ENCODE measurements at regions not wholly inside any gene's neighbourhood (a gene's known extent, or its start where the extent isn't known, plus 50 kb on each side); places are given as distances from the start of the nearest gene placed in this dataset.

GRCh38 chr14:23723911-23724310, 87.7 kb downstream of the DHRS2 start:
- no peaks in the 10 kb centered on the region for H3K9me3 ChIP-seq (ENCODE audit: control insufficient read depth, low read depth, low read length)
- H3K9ac ChIP-seq (ENCODE audit: control insufficient read depth, extremely low read depth, insufficient read depth, low read length), result no peak overlapping the region
- dilution Hi-C loops (cut with MboI; ENCODE audit: extremely low pct_ligation_motif_present, low sequenced_read_pairs), result no loop called here
- no peak overlapping the region for H3K4me3 ChIP-seq (ENCODE audit: control insufficient read depth in 2 of 3, extremely low read depth in 1 of 3, insufficient read depth in 2 of 3, low read depth in 1 of 3, low read length in 3 of 3)
- no peaks in the 10 kb centered on the region for H3K79me2 ChIP-seq (ENCODE audit: control insufficient read depth, insufficient read depth, low read length)
- no peak overlapping the region for H2AFZ ChIP-seq (ENCODE audit: control insufficient read depth, low read length)
- H3K27me3 ChIP-seq (ENCODE audit: control insufficient read depth, extremely low read depth, insufficient read depth, low read length), result no peaks in the 10 kb centered on the region
- DNase-seq (ENCODE audit: low read depth, low spot score), result peak; percentile 9
- no peak for TF ChIP-seq EZH2 (IDR thresholded peaks at IDR 0.05; ENCODE audit: low read length)
- TF ChIP-seq, protein P1, sequence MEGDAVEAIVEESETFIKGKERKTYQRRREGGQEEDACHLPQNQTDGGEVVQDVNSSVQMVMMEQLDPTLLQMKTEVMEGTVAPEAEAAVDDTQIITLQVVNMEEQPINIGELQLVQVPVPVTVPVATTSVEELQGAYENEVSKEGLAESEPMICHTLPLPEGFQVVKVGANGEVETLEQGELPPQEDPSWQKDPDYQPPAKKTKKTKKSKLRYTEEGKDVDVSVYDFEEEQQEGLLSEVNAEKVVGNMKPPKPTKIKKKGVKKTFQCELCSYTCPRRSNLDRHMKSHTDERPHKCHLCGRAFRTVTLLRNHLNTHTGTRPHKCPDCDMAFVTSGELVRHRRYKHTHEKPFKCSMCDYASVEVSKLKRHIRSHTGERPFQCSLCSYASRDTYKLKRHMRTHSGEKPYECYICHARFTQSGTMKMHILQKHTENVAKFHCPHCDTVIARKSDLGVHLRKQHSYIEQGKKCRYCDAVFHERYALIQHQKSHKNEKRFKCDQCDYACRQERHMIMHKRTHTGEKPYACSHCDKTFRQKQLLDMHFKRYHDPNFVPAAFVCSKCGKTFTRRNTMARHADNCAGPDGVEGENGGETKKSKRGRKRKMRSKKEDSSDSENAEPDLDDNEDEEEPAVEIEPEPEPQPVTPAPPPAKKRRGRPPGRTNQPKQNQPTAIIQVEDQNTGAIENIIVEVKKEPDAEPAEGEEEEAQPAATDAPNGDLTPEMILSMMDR (optimal IDR thresholded peaks at IDR 0.05 in 1 of 3, IDR thresholded peaks at IDR 0.05 in 1 of 3, conservative IDR thresholded peaks at IDR 0.05 in 1 of 3; ENCODE audit: extremely low read depth in 1 of 3, insufficient read depth in 2 of 3, low read length in 3 of 3), result no peak
- H4K20me1 ChIP-seq (ENCODE audit: control insufficient read depth, extremely low read depth, insufficient read depth, low read length), result no peaks in the 10 kb centered on the region
- no peak overlapping the region for H3K27ac ChIP-seq (ENCODE audit: control insufficient read depth, insufficient read depth, low read length)
- H3K9me1 ChIP-seq (ENCODE audit: control insufficient read depth, extremely low read depth, insufficient read depth, low read length), result no peaks in the 10 kb centered on the region
- peaks cover 5% of the 10 kb centered on the region for H3K4me1 ChIP-seq (ENCODE audit: control insufficient read depth, extremely low read depth, insufficient read depth, low read length)
- no peak for FAIRE-seq
- H3K4me2 ChIP-seq (ENCODE audit: control insufficient read depth, extremely low read depth, insufficient read depth, low read depth, low read length), result no peak overlapping the region
- H3K36me3 ChIP-seq (ENCODE audit: control insufficient read depth in 2 of 2, extremely low read depth in 1 of 2, insufficient read depth in 2 of 2, low read length in 2 of 2), result no peaks in the 10 kb centered on the region

- H3K4me3 ChIP-seq (ENCODE audit: control insufficient read depth in 2 of 3, extremely low read depth in 1 of 3, insufficient read depth in 2 of 3, low read depth in 1 of 3, low read length in 3 of 3), result no peak overlapping the region
- H3K9ac ChIP-seq (ENCODE audit: control insufficient read depth, extremely low read depth, insufficient read depth, low read length), result no peak overlapping the region
- no peak for FAIRE-seq
- dilution Hi-C loops (cut with MboI; ENCODE audit: extremely low pct_ligation_motif_present, low sequenced_read_pairs), result no loop called here
- H3K36me3 ChIP-seq (ENCODE audit: control insufficient read depth in 2 of 2, extremely low read depth in 1 of 2, insufficient read depth in 2 of 2, low read length in 2 of 2), result no peaks in the 10 kb centered on the region
- DNase-seq (ENCODE audit: low read depth, low spot score), result no peak
- peaks cover 5% of the 10 kb centered on the region for H3K4me1 ChIP-seq (ENCODE audit: control insufficient read depth, extremely low read depth, insufficient read depth, low read length)
- no peaks in the 10 kb centered on the region for H3K27me3 ChIP-seq (ENCODE audit: control insufficient read depth, extremely low read depth, insufficient read depth, low read length)
- H3K9me3 ChIP-seq (ENCODE audit: control insufficient read depth, low read depth, low read length), result no peaks in the 10 kb centered on the region
- H3K9me1 ChIP-seq (ENCODE audit: control insufficient read depth, extremely low read depth, insufficient read depth, low read length), result no peaks in the 10 kb centered on the region
- H3K79me2 ChIP-seq (ENCODE audit: control insufficient read depth, insufficient read depth, low read length), result no peaks in the 10 kb centered on the region
- H3K27ac ChIP-seq (ENCODE audit: control insufficient read depth, insufficient read depth, low read length), result no peak overlapping the region
- TF ChIP-seq, protein P1 (optimal IDR thresholded peaks at IDR 0.05 in 1 of 3, IDR thresholded peaks at IDR 0.05 in 1 of 3, conservative IDR thresholded peaks at IDR 0.05 in 1 of 3; ENCODE audit: extremely low read depth in 1 of 3, insufficient read depth in 2 of 3, low read length in 3 of 3), result no peak
- TF ChIP-seq EZH2 (IDR thresholded peaks at IDR 0.05; ENCODE audit: low read length), result no peak
- H3K4me2 ChIP-seq (ENCODE audit: control insufficient read depth, extremely low read depth, insufficient read depth, low read depth, low read length), result no peak overlapping the region
- no peaks in the 10 kb centered on the region for H4K20me1 ChIP-seq (ENCODE audit: control insufficient read depth, extremely low read depth, insufficient read depth, low read length)
- no peak overlapping the region for H2AFZ ChIP-seq (ENCODE audit: control insufficient read depth, low read length)
Measured at GRCh38 chr14:23725528-23725927, 89.4 kb downstream of the DHRS2 start.
